Endothelial cell (in vitro differentiated cells): ENCODE measurements at regions not wholly inside any gene's neighbourhood (a gene's known extent, or its start where the extent isn't known, plus 50 kb on each side); places are given as distances from the start of the nearest gene placed in this dataset.
"Not testable (repeated sequence)": the region's sequence is repeated elsewhere in the genome, so short reads cannot be mapped to it uniquely, and the experiment has no call there.

Source experiments
- DNase-seq: peaks from one replicate; pipeline ENCODE4 v3.0.0; 2021; ENCODE audit warnings: low spot score
- H3K27ac Mint-ChIP-seq: one replicate; pipeline ENCODE4 v1.8.0; 2021; ENCODE audit warnings: mixed read lengths, inconsistent platforms; ENCODE audit not compliant: unreplicated experiment
- H3K27me3 Mint-ChIP-seq: one replicate; pipeline ENCODE4 v1.8.0; 2021; ENCODE audit warnings: mild to moderate bottlenecking, moderate library complexity, mixed read lengths, inconsistent platforms; ENCODE audit not compliant: unreplicated experiment
- H3K36me3 Mint-ChIP-seq: one replicate; pipeline ENCODE4 v1.8.0; 2021; ENCODE audit warnings: mild to moderate bottlenecking, low read depth, mixed read lengths, inconsistent platforms; ENCODE audit not compliant: unreplicated experiment
- H3K4me1 Mint-ChIP-seq: one replicate; pipeline ENCODE4 v1.8.0; 2021; ENCODE audit warnings: mild to moderate bottlenecking, mixed read lengths, inconsistent platforms; ENCODE audit not compliant: unreplicated experiment
- H3K4me3 Mint-ChIP-seq: one replicate; pipeline ENCODE4 v1.8.0; 2021; ENCODE audit warnings: mild to moderate bottlenecking, mixed read lengths, inconsistent platforms; ENCODE audit not compliant: unreplicated experiment
- H3K9me3 Mint-ChIP-seq: one replicate; pipeline ENCODE4 v1.8.0; 2021; ENCODE audit warnings: mixed read lengths, inconsistent platforms; ENCODE audit not compliant: unreplicated experiment
- CTCF ChIP-seq: fragments of 200-600 bp; sonication (generic); IDR thresholded peaks from one replicate; pipeline ENCODE4 v1.5.0; 2021; ENCODE audit warnings: antibody characterized with exemption; ENCODE audit not compliant: unreplicated experiment

- Mint-ChIP-seq H3K27ac (no peak overlapping the region), H3K27me3 (peaks cover 1% of the 10 kb centered on the region), H3K36me3 (no peaks in the 10 kb centered on the region)
Observed at GRCh38 chr5:143635146-143635752, 176.7 kb upstream of the HMHB1 start.

GRCh38 chr5:143634689-143635088 lies 177.3 kb upstream of the HMHB1 start:
- Mint-ChIP-seq H3K4me1 (peaks cover 10% of the 10 kb centered on the region), H3K4me3 (no peak overlapping the region), H3K9me3 (no peaks in the 10 kb centered on the region), H3K27ac (no peak overlapping the region), H3K27me3 (peaks cover 1% of the 10 kb centered on the region), H3K36me3 (no peaks in the 10 kb centered on the region)
- DNase-seq: no peak
- TF ChIP-seq CTCF: no peak

More at GRCh38 chr5:143635146-143635752, 176.7 kb upstream of the HMHB1 start:
- TF ChIP-seq CTCF: no peak
- H3K4me1 Mint-ChIP-seq: peaks cover 5% of the 10 kb centered on the region
- DNase-seq: no peak
- no peak overlapping the region for H3K4me3 Mint-ChIP-seq
- H3K9me3 Mint-ChIP-seq: no peaks in the 10 kb centered on the region

GRCh38 chr5:143629871-143630659 lies 181.9 kb upstream of the HMHB1 start:
- no peak for TF ChIP-seq CTCF
- Mint-ChIP-seq H3K27ac (peak overlapping the region; percentile 55), H3K27me3 (peaks cover 1% of the 10 kb centered on the region), H3K36me3 (no peaks in the 10 kb centered on the region), H3K4me1 (peaks cover 19% of the 10 kb centered on the region), H3K9me3 (no peaks in the 10 kb centered on the region), H3K4me3 (no peak overlapping the region)
- DNase-seq: no peak

- not testable (repeated sequence) for H3K27me3 Mint-ChIP-seq, H3K9me3 Mint-ChIP-seq, H3K4me3 Mint-ChIP-seq, H3K27ac Mint-ChIP-seq, H3K36me3 Mint-ChIP-seq, DNase-seq
- H3K4me1 Mint-ChIP-seq: peaks cover 13% of the 10 kb centered on the region
Observed at GRCh38 chr5:143625048-143625447, 186.9 kb upstream of the HMHB1 start.

GRCh38 chr5:143624465-143624864 lies 187.5 kb upstream of the HMHB1 start:
- no peak for DNase-seq
- no peak for TF ChIP-seq CTCF
- Mint-ChIP-seq H3K27me3 (no peaks in the 10 kb centered on the region), H3K4me3 (no peak overlapping the region), H3K27ac (no peak overlapping the region), H3K36me3 (no peaks in the 10 kb centered on the region), H3K4me1 (peaks cover 7% of the 10 kb centered on the region), H3K9me3 (no peaks in the 10 kb centered on the region)
